ENCODE measurements at regions not wholly inside any gene's neighbourhood (a gene's known extent, or its start where the extent isn't known, plus 50 kb on each side); places are given as distances from the start of the nearest gene placed in this dataset.
A peak's percentile ranks its signal among the peaks of the same experiment; 100 is the strongest.

- peak; percentile 40 for TF ChIP-seq CTCF (IDR thresholded peaks at IDR 0.05)
- no peak for TF ChIP-seq POLR2AphosphoS5 (IDR thresholded peaks at IDR 0.05; ENCODE audit: low read depth, low read length)
Observed at GRCh38 chrX:54640103-54640690, 110.2 kb downstream of the GNL3L start.
